ENCODE measurements at regions not wholly inside any gene's neighbourhood (a gene's known extent, or its start where the extent isn't known, plus 50 kb on each side); places are given as distances from the start of the nearest gene placed in this dataset.
A peak's percentile ranks its signal among the peaks of the same experiment; 100 is the strongest.

DNA sequence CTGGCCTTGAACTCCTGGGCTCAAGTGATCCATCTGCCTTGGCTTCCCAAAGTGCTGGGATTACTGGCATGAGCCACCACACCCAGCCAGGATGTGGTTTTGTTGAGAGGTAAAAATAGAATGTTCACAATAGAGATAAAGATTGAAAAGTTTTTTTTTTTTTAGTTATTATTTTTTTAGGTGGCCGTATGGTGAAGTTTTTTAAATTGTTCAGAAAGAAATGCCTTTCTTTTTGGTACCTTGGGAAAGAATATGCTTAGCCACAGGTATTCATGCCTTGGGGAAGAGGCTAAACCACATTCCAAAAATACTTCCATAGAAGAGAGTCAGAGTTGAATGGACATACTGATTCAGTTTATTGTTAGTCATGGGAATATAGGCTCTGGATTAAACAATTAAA, 143.4 kb downstream of the C11orf91 start:
- no peak for DNase-seq (ENCODE audit: low read depth in 2 of 2)

GRCh38 chr11:33554219-33554618, 146.4 kb downstream of the C11orf91 start:
- no peak for DNase-seq (ENCODE audit: low read depth in 2 of 2)

DNA sequence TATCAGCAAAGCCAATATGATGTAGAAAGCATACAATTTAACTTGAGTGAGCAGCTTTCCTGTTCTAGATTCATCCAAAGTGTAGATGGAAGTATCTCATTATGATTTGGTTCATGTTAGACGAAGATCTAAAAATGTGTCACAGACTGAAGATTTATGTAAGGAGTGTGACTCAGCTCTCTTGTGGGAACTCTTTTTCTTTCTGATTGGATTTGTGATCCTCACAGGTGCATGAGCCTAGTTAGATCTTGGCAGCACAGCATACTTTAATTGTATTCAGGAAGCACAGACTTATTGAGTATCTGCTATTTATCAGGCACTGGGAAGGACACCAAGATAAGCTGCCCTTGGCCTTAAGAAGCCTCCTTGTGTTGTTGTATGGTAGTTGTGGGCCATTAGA, 147.1 kb downstream of the C11orf91 start:
- DNase-seq (ENCODE audit: low read depth in 2 of 2): peak in 1 of 2 donors; percentile 90

GRCh38 chr11:33552756-33553155, 147.9 kb downstream of the C11orf91 start:
- peak in 1 of 2 donors; percentile 94 for DNase-seq (ENCODE audit: low read depth in 2 of 2)

DNA sequence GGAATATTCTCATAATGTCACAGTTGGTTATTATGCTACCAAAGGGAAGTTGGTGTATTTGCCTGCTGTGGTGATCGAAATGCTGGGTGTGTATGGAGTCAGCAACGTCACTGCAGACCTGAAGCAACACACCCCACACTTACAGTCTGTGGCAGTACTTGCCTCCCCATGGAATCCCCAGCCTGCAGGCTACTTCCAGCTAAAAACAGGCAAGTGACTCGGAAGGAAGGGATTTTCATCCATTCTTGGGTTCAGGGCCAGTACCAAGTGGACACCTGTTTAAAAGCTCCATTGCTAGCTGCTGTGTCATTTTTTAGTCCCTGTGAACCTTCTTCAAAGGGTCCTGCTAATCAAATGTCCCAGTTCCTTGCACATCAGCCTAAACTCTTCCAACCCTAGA, 149.6 kb downstream of the C11orf91 start:
- DNase-seq (ENCODE audit: low read depth in 2 of 2): no peak

GRCh38 chr11:33549483-33549882, 151.1 kb downstream of the C11orf91 start:
- DNase-seq (ENCODE audit: low read depth in 2 of 2): no peak

GRCh38 chr11:33545931-33546330, 154.7 kb downstream of the C11orf91 start:
- peak in 1 of 2 donors; percentile 62 for DNase-seq (ENCODE audit: low read depth in 2 of 2)

DNA sequence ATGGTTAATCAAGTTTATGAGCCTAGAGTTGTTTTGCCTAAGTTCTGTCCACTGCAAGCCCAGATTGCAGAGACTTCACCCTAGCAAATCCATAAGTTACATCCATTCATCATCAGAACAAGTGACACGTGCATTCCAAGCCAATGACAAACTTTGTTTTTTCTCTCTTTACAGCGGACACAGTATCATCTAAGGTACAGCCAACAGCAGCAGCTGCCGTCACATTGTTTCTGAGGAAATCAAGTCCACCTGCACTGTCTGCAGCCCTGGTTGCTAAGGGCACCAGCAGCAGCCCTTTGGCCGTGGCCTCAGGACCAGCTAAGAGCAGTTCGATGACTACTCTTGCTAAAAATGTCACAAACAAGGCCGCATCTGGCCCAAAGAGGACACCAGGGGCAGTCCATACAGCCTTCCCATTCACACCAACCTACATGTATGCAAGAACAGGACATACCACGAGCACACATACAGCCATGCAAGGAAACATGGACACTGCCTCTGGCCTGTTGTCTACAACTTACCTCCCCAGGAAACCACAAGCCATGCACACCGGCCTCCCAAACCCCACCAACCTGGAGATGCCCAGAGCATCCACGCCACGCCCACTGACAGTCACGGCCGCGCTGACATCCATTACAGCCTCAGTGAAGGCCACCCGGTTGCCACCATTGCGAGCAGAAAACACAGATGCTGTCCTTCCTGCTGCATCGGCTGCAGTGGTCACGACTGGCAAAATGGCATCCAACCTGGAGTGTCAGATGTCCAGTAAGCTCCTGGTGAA, 155.8 kb downstream of the C11orf91 start:
- peak in 1 of 2 donors; percentile 71 for DNase-seq (ENCODE audit: low read depth in 2 of 2)

- no peak for DNase-seq (ENCODE audit: low read depth in 2 of 2)
Measured at GRCh38 chr11:33543823-33544222, 156.8 kb downstream of the C11orf91 start.

DNA sequence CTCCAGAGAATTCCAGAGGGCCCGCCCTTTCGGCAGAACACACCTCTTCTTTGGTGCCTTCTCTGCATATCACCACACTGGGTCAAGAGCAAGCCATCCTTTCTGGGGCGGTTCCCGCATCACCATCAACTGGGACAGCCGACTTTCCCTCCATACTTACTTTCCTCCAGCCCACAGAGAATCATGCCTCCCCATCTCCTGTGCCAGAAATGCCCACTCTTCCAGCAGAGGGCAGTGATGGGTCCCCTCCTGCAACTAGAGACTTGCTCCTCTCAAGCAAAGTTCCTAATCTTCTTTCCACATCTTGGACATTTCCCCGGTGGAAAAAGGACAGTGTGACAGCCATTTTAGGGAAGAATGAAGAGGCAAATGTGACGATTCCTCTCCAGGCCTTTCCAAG, 157.7 kb downstream of the C11orf91 start:
- peak; percentile 59 to 68 for DNase-seq (ENCODE audit: low read depth in 2 of 2)

DNA sequence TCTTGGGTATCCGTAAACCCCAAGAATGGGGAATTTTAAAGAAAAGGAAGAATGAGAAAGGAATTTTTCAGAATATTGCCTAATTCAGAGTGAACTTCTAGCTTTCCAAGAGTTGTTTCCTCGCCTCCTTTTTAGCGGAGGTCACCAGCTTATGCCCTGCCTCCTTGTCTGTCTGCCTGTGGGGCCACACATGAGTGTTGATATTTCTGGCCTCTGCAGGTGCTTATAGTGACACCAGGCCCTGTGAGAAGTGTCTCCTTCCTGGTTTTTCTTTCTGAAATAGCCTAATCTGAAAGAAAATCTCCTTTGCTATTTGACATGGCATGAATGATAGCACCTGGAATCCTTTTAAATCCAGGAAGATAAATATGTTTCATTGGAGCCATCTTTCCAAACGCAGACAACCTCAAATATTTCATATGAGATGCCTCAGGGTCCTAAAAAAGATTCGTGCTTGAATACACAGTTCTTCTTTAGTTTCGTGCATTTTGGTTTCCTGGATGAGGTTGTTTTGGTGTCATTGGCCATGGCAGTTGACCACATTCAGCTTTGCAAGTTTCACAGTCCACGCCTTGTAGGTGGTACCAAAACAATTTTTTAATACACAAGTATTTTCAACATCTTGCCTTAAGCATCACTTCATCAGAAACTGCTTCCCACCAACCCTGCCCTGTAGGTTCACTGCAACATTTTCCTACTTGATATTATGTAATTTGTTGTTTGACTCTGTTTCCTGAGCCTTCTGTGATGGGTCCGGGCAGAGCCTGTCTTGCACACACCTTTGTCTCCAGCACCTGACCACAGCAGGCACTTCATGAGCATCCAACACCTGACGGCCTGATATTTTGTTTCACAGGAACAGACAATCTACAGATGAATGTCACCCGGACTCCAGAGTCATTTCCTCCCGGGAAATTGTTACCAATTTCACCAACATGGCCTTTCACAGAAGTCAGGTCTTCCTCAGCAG, 159.4 kb downstream of the C11orf91 start:
- DNase-seq (ENCODE audit: low read depth in 2 of 2): no peak

DNA sequence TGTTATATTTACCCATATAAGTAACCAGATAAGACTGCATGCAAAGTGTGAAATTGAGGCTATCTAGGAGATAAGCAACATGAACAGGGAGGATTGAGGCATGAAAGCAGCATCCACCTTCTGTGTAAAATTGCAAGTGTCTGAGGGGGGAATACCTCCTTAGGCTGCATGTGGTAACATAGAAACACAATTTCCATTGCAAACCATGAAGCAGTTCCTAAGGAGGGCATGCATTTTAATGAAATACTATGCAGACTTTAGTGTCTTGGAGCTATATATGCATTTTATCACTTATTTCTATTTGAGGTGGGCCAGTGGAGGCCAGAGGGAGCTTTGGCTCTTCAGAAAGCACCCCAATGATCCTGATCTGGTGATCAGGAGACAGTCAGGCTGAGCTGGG, 160.2 kb downstream of the C11orf91 start:
- no peak for DNase-seq (ENCODE audit: low read depth in 2 of 2)

GRCh38 chr11:33539751-33540150, 160.9 kb downstream of the C11orf91 start:
- DNase-seq (ENCODE audit: low read depth in 2 of 2): no peak

DNA sequence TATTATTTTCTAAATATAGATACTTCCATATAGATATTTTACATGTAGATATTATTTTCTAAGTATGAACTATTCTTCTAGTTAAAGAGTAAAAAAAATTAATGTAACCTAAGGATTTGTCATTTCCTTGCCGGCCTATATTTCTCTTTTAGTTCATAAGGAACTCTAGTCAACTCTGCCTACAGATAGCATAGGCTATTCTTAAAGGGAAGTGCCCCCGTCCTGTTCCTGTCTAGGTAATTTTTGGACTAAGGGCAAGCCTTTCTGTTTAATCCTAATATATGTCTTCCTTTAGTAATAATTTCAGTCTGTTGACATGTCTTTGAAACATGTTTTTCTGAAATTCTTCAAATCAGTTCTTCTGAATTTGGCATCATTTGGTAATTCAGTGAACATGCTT, 161.9 kb downstream of the C11orf91 start:
- DNase-seq (ENCODE audit: low read depth in 2 of 2): no peak

DNA sequence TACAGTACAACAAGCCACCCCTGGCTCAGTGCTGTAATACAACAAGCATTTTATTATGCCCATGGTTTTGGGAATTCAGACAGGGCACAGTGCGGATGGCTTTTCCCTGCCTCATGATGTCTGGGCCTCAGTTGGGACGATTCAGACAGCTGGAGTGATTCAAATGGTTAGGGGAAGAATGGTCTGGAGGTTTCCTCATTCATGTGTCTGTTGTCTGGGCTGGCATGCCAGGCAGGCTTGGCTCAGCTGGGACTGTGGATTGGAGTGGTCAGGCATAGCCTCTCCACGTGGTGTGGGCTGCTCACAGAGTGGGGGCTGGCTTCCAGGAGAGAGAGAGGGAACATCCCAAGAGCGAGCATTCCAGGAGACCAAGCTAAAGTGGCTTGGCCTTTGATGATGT, 164.4 kb downstream of the C11orf91 start:
- DNase-seq (ENCODE audit: low read depth in 2 of 2): no peak

DNA sequence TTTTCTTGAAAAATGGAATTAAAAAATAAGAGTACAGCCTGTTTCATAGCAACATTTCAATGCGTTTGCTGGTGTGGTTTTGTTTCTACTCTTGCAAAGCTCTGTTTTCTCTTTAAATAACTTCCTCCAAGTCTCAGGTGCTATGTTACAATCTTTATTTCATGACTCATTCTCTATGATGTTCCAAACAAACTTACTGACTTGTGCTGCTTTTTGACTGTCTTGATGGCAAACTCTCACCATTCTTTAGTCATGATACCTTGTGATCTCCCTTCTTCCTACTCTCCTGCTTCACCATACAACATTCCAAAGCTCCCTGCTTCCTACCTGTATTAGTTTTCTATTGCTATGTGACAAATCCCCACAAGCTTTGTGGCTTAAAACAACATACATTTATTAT, 166.1 kb downstream of the C11orf91 start:
- no peak for DNase-seq (ENCODE audit: low read depth in 2 of 2)

DNA sequence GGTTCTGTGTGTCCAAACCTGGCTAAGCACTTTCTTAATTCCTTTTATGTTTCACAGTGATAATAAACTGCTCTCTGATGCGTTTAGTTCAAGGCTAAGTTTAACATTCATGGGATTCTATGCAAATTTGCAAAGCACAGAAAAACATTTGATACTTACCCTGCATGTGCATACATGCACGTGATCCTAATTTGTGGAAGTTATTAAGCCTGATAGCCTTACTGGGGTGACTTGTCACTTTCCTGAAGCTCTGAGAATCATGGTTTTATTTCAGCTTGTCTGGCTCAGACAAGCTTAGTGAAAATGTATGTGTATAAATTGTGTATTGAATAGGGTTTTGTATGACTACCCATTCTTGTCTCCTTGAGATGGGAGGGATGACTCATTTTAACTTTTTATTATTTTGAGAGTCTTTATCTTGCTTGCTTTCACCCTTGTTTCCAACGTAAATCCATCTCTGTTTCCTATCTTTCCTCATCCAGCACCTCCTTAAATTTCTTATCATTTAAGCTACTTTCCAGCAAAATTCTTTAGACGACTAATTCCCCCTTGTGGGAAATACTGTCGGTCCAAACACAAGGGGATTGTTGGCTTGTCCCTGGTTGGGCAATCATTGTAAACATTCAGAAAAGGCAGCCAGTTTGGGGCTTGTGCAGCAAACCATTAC, 167.1 kb downstream of the C11orf91 start:
- no peak for DNase-seq (ENCODE audit: low read depth in 2 of 2)

- no peak for DNase-seq (ENCODE audit: low read depth in 2 of 2)
Measured at GRCh38 chr11:33532720-33533385, 167.8 kb downstream of the C11orf91 start.

DNA sequence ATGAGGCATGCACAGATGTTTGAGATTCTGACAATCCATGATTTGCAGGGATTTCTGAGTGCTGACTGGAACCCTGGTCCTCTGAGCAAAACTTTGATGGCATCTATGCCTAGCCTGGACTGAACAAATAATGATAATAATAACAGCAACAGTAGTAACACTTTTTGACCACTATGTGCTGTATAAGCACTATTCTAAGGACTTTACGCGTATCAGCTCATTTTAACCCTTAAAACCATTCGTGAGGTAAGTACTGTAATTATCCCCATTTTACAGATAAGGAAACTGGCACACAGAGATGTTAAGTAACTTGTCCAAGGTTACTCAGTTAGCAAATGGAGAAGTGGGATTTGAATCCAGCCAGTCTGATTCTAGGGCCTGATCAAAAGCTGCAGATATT, 168.4 kb downstream of the C11orf91 start:
- no peak for DNase-seq (ENCODE audit: low read depth in 2 of 2)

DNA sequence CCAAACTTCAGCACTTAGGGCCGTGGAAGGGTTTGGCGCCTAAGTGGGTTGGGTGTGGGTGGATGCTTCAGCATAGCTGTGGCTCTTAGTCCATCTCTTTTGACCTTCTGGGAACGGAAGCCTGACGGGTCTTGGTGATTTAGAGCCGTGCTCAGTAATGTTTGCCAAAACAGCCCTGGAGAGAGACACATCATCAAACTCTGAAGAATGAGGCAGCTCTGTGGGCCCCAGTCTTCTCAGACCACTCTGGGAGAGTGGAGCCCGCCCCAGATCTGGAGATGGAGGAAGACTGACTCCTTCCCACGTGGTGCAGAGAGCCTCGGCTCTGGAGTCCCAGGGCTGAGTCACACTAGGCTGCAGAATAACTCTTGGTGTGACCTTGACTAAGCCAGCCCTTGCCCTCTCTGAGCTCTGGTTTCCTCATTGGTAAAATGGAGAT, 168.9 kb downstream of the C11orf91 start:
- peak in 1 of 2 donors; percentile 84 for DNase-seq (ENCODE audit: low read depth in 2 of 2)

GRCh38 chr11:33530815-33531214, 169.8 kb downstream of the C11orf91 start:
- DNase-seq (ENCODE audit: low read depth in 2 of 2): peak in 1 of 2 donors; percentile 41

All from lung microvascular endothelial cell (primary cell).